ENCODE measurements at regions not wholly inside any gene's neighbourhood (a gene's known extent, or its start where the extent isn't known, plus 50 kb on each side); places are given as distances from the start of the nearest gene placed in this dataset.

- no peak for TF ChIP-seq CTCF (IDR thresholded peaks at IDR 0.05; ENCODE audit: extremely low read depth in 1 of 2, insufficient read depth in 1 of 2, low read depth in 1 of 2, low read length in 2 of 2)
- TF ChIP-seq POLR2A (IDR thresholded peaks at IDR 0.05; ENCODE audit: low read depth, low read length), result no peak
- no peak for TF ChIP-seq EZH2 (IDR thresholded peaks at IDR 0.05; ENCODE audit: borderline replicate concordance, low read depth, low read length, severe bottlenecking)
- TF ChIP-seq MAX (IDR thresholded peaks at IDR 0.05; ENCODE audit: insufficient read depth, insufficient read length), result no peak
Measured at GRCh38 chr4:108555701-108556100, 64.7 kb upstream of the RPL34 start.

Measured in endothelial cell of umbilical vein (primary cell).